Gastrocnemius medialis (tissue), 4 donors: ENCODE measurements at regions not wholly inside any gene's neighbourhood (a gene's known extent, or its start where the extent isn't known, plus 50 kb on each side); places are given as distances from the start of the nearest gene placed in this dataset.

ENCODE experiments used
- CTCF ChIP-seq, 5 experiments: fragments of 450-650 bp in 3 of 5; fragments of 200-600 bp in 2 of 5; sonication (generic) in 2 of 5; IDR thresholded peaks in 4 of 5; conservative IDR thresholded peaks in 1 of 5; 1 replicate in 4 of 5; 2 replicates in 1 of 5; pipeline ENCODE4 v1.5.1; 2016 to 2019; ENCODE audit warnings: antibody characterized with exemption in 5 of 5, mild to moderate bottlenecking in 3 of 5, moderate library complexity in 3 of 5
- POLR2A ChIP-seq, 2 donors: fragments of 450-650 bp; IDR thresholded peaks; one replicate each; pipeline ENCODE4 v1.6.1; 2017; ENCODE audit warnings: antibody characterized with exemption in 2 of 2, mild to moderate bottlenecking in 2 of 2, moderate library complexity in 2 of 2

- TF ChIP-seq CTCF (IDR thresholded peaks at IDR 0.05 in 4 of 5, conservative IDR thresholded peaks at IDR 0.05 in 1 of 5) (no peak), POLR2A (IDR thresholded peaks at IDR 0.05) (no peak)
These were observed 60.0 kb upstream of the KCTD3 start for GRCh38 chr1:215507119-215507518.
